ENCODE measurements at regions not wholly inside any gene's neighbourhood (a gene's known extent, or its start where the extent isn't known, plus 50 kb on each side); places are given as distances from the start of the nearest gene placed in this dataset.

GRCh38 chr6:6816716-6817115, 228.2 kb downstream of the LY86 start:
- TF ChIP-seq, protein P1, sequence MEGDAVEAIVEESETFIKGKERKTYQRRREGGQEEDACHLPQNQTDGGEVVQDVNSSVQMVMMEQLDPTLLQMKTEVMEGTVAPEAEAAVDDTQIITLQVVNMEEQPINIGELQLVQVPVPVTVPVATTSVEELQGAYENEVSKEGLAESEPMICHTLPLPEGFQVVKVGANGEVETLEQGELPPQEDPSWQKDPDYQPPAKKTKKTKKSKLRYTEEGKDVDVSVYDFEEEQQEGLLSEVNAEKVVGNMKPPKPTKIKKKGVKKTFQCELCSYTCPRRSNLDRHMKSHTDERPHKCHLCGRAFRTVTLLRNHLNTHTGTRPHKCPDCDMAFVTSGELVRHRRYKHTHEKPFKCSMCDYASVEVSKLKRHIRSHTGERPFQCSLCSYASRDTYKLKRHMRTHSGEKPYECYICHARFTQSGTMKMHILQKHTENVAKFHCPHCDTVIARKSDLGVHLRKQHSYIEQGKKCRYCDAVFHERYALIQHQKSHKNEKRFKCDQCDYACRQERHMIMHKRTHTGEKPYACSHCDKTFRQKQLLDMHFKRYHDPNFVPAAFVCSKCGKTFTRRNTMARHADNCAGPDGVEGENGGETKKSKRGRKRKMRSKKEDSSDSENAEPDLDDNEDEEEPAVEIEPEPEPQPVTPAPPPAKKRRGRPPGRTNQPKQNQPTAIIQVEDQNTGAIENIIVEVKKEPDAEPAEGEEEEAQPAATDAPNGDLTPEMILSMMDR (IDR thresholded peaks at IDR 0.05) = no peak
- no peak for TF ChIP-seq EP300 (IDR thresholded peaks at IDR 0.05)

Data from stomach (tissue), 4 donors.